ENCODE measurements at regions not wholly inside any gene's neighbourhood (a gene's known extent, or its start where the extent isn't known, plus 50 kb on each side); places are given as distances from the start of the nearest gene placed in this dataset.

GRCh38 chr1:201753492-201753891, 75.5 kb upstream of the IPO9 start:
- H3K4me1 Mint-ChIP-seq: peaks cover 18% of the 10 kb centered on the region
- DNase-seq (no peak), ATAC-seq (no peak)
- H3K27me3 Mint-ChIP-seq: peaks cover 8% of the 10 kb centered on the region
- no peaks in the 10 kb centered on the region for H3K9me3 Mint-ChIP-seq
- no peak overlapping the region for H3K4me3 Mint-ChIP-seq
- H3K27ac Mint-ChIP-seq: no peak overlapping the region

- no peak overlapping the region for H3K27ac Mint-ChIP-seq
- peaks cover 18% of the 10 kb centered on the region for H3K4me1 Mint-ChIP-seq
- ATAC-seq (no peak), DNase-seq (no peak)
- H3K27me3 Mint-ChIP-seq: peaks cover 8% of the 10 kb centered on the region
- no peaks in the 10 kb centered on the region for H3K9me3 Mint-ChIP-seq
- no peak overlapping the region for H3K4me3 Mint-ChIP-seq
Observed at GRCh38 chr1:201754353-201754752, 74.6 kb upstream of the IPO9 start.

- peaks cover 18% of the 10 kb centered on the region for H3K4me1 Mint-ChIP-seq
- H3K9me3 Mint-ChIP-seq: no peaks in the 10 kb centered on the region
- peaks cover 8% of the 10 kb centered on the region for H3K27me3 Mint-ChIP-seq
- no peak overlapping the region for H3K4me3 Mint-ChIP-seq
- DNase-seq (no peak), ATAC-seq (no peak)
- H3K27ac Mint-ChIP-seq: no peak overlapping the region
Observed at GRCh38 chr1:201755200-201755599, 73.8 kb upstream of the IPO9 start.

GRCh38 chr1:201756406-201756805, 72.6 kb upstream of the IPO9 start:
- H3K9me3 Mint-ChIP-seq: no peaks in the 10 kb centered on the region
- no peak for ATAC-seq
- DNase-seq: no peak
- no peak overlapping the region for H3K4me3 Mint-ChIP-seq
- peaks cover 8% of the 10 kb centered on the region for H3K27me3 Mint-ChIP-seq
- no peak overlapping the region for H3K27ac Mint-ChIP-seq
- peaks cover 12% of the 10 kb centered on the region for H3K4me1 Mint-ChIP-seq

GRCh38 chr1:201758499-201759050, 70.4 kb upstream of the IPO9 start:
- no peaks in the 10 kb centered on the region for H3K9me3 Mint-ChIP-seq
- peaks cover 12% of the 10 kb centered on the region for H3K4me1 Mint-ChIP-seq
- no peak for DNase-seq
- no peak for ATAC-seq
- no peak overlapping the region for H3K27ac Mint-ChIP-seq
- H3K4me3 Mint-ChIP-seq: no peak overlapping the region
- H3K27me3 Mint-ChIP-seq: peaks cover 8% of the 10 kb centered on the region

- no peak overlapping the region for H3K27ac Mint-ChIP-seq
- no peak for DNase-seq
- H3K4me1 Mint-ChIP-seq: peaks cover 12% of the 10 kb centered on the region
- peaks cover 8% of the 10 kb centered on the region for H3K27me3 Mint-ChIP-seq
- H3K9me3 Mint-ChIP-seq: no peaks in the 10 kb centered on the region
- ATAC-seq: no peak
- no peak overlapping the region for H3K4me3 Mint-ChIP-seq
Observed at GRCh38 chr1:201759194-201759815, 69.7 kb upstream of the IPO9 start.

- Mint-ChIP-seq H3K4me3 (no peak overlapping the region), H3K27me3 (peaks cover 8% of the 10 kb centered on the region), H3K27ac (no peak overlapping the region), H3K4me1 (peaks cover 12% of the 10 kb centered on the region), H3K9me3 (no peaks in the 10 kb centered on the region)
- ATAC-seq: no peak
- no peak for DNase-seq
Observed at GRCh38 chr1:201760516-201760915, 68.4 kb upstream of the IPO9 start.

- H3K27ac Mint-ChIP-seq: no peak overlapping the region
- ATAC-seq: no peak
- DNase-seq: no peak
- peaks cover 12% of the 10 kb centered on the region for H3K4me1 Mint-ChIP-seq
- H3K27me3 Mint-ChIP-seq: peaks cover 8% of the 10 kb centered on the region
- H3K9me3 Mint-ChIP-seq: no peaks in the 10 kb centered on the region
- H3K4me3 Mint-ChIP-seq: no peak overlapping the region
Observed at GRCh38 chr1:201761178-201761577, 67.8 kb upstream of the IPO9 start.

- H3K27ac Mint-ChIP-seq: no peak overlapping the region
- H3K4me3 Mint-ChIP-seq: no peak overlapping the region
- no peak for ATAC-seq
- no peak for DNase-seq
- H3K27me3 Mint-ChIP-seq: peaks cover 2% of the 10 kb centered on the region
- H3K4me1 Mint-ChIP-seq: peaks cover 7% of the 10 kb centered on the region
- H3K9me3 Mint-ChIP-seq: no peaks in the 10 kb centered on the region
Observed at GRCh38 chr1:201761871-201762270, 67.1 kb upstream of the IPO9 start.

- no peaks in the 10 kb centered on the region for H3K27me3 Mint-ChIP-seq
- H3K9me3 Mint-ChIP-seq: no peaks in the 10 kb centered on the region
- no peak overlapping the region for H3K4me3 Mint-ChIP-seq
- no peak overlapping the region for H3K27ac Mint-ChIP-seq
- ATAC-seq (no peak), DNase-seq (no peak)
- H3K4me1 Mint-ChIP-seq: peaks cover 2% of the 10 kb centered on the region
Observed at GRCh38 chr1:201762381-201762780, 66.6 kb upstream of the IPO9 start.

- DNase-seq: no peak
- H3K27ac Mint-ChIP-seq: no peak overlapping the region
- no peaks in the 10 kb centered on the region for H3K27me3 Mint-ChIP-seq
- no peak overlapping the region for H3K4me3 Mint-ChIP-seq
- ATAC-seq: no peak
- no peaks in the 10 kb centered on the region for H3K4me1 Mint-ChIP-seq
- no peaks in the 10 kb centered on the region for H3K9me3 Mint-ChIP-seq
Observed at GRCh38 chr1:201763455-201764140, 65.4 kb upstream of the IPO9 start.

- no peaks in the 10 kb centered on the region for H3K9me3 Mint-ChIP-seq
- no peak overlapping the region for H3K27ac Mint-ChIP-seq
- H3K4me1 Mint-ChIP-seq: no peaks in the 10 kb centered on the region
- no peak for ATAC-seq
- H3K27me3 Mint-ChIP-seq: no peaks in the 10 kb centered on the region
- no peak for DNase-seq
- H3K4me3 Mint-ChIP-seq: no peak overlapping the region
Observed at GRCh38 chr1:201764166-201764565, 64.8 kb upstream of the IPO9 start.

GRCh38 chr1:201764579-201764978, 64.4 kb upstream of the IPO9 start:
- ATAC-seq: no peak
- Mint-ChIP-seq H3K9me3 (no peaks in the 10 kb centered on the region), H3K27ac (no peak overlapping the region), H3K4me3 (no peak overlapping the region), H3K27me3 (no peaks in the 10 kb centered on the region), H3K4me1 (no peaks in the 10 kb centered on the region)
- DNase-seq: no peak

- DNase-seq (no peak), ATAC-seq (no peak)
- H3K27me3 Mint-ChIP-seq: no peaks in the 10 kb centered on the region
- no peak overlapping the region for H3K4me3 Mint-ChIP-seq
- no peak overlapping the region for H3K27ac Mint-ChIP-seq
- H3K9me3 Mint-ChIP-seq: peaks cover 0 to 8% of the 10 kb centered on the region in 2 donors
- no peaks in the 10 kb centered on the region for H3K4me1 Mint-ChIP-seq
Observed at GRCh38 chr1:201766131-201766866, 62.7 kb upstream of the IPO9 start.

- Mint-ChIP-seq H3K4me1 (no peaks in the 10 kb centered on the region), H3K4me3 (no peak overlapping the region), H3K27me3 (no peaks in the 10 kb centered on the region), H3K27ac (no peak overlapping the region), H3K9me3 (peaks cover 0 to 8% of the 10 kb centered on the region in 2 donors)
- ATAC-seq: no peak
- DNase-seq: no peak
Observed at GRCh38 chr1:201767339-201767738, 61.6 kb upstream of the IPO9 start.

- no peak overlapping the region for H3K27ac Mint-ChIP-seq
- H3K4me1 Mint-ChIP-seq: no peaks in the 10 kb centered on the region
- no peaks in the 10 kb centered on the region for H3K27me3 Mint-ChIP-seq
- ATAC-seq (no peak), DNase-seq (no peak)
- H3K4me3 Mint-ChIP-seq: no peak overlapping the region
- peaks cover 0 to 8% of the 10 kb centered on the region in 2 donors for H3K9me3 Mint-ChIP-seq
Observed at GRCh38 chr1:201769072-201769471, 59.9 kb upstream of the IPO9 start.
